GM12891 (cell line): ENCODE measurements at regions not wholly inside any gene's neighbourhood (a gene's known extent, or its start where the extent isn't known, plus 50 kb on each side); places are given as distances from the start of the nearest gene placed in this dataset.

Source experiments
- DNase-seq: peaks from one replicate; pipeline ENCODE4 v3.0.0; 2011; ENCODE audit warnings: low spot score; ENCODE audit not compliant: insufficient read length
- FAIRE-seq: peaks from 2 replicates; lab custom pipeline; 2011; peaks lifted over from hg19 to GRCh38; lab: Jason Lieb, UNC
- PAX5 ChIP-seq: IDR thresholded peaks from 2 replicates; pipeline ENCODE4 v1.6.1; 2011; ENCODE audit warnings: low read length, moderate library complexity, mild to moderate bottlenecking; ENCODE audit not compliant: insufficient read depth, severe bottlenecking
- POLR2A ChIP-seq: IDR thresholded peaks from 2 replicates; pipeline ENCODE4 v1.6.1; 2011; ENCODE audit warnings: low read depth, low read length, control low read depth
- POLR2AphosphoS5 ChIP-seq: IDR thresholded peaks from 2 replicates; pipeline ENCODE4 v1.6.1; 2011; ENCODE audit warnings: low read depth, low read length, control low read depth
- POU2F2 ChIP-seq: IDR thresholded peaks from 2 replicates; pipeline ENCODE4 v1.6.1; 2011; ENCODE audit warnings: low read depth, mild to moderate bottlenecking, control low read depth, low read length, moderate library complexity
- SPI1 ChIP-seq: IDR thresholded peaks from 2 replicates; pipeline ENCODE4 v1.6.1; 2011; ENCODE audit warnings: low read depth, low read length, control low read depth
- TAF1 ChIP-seq: IDR thresholded peaks from 2 replicates; pipeline ENCODE4 v1.6.1; 2011; ENCODE audit warnings: low read depth, low read length, control low read depth

DNA sequence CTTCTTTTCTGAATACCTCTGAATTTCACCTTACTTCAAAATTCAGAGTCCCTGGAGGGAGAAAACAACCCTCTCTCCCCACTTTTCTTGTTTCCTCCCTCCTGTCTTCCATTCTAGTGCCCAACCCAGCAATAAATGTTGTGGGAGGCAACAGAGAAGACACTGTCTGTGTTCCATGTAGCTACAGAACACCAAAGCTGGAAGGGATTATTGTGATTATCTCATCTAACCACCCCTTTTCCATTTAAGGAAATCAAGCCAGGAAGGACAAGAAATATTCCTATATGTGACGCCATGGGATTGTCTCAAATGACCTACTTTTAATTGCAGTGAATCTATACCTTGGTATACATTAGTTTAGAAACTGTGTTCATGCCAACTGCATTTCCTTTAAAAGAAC lies 476.6 kb upstream of the TNC start:
- no peak for DNase-seq
- FAIRE-seq: no peak

DNA sequence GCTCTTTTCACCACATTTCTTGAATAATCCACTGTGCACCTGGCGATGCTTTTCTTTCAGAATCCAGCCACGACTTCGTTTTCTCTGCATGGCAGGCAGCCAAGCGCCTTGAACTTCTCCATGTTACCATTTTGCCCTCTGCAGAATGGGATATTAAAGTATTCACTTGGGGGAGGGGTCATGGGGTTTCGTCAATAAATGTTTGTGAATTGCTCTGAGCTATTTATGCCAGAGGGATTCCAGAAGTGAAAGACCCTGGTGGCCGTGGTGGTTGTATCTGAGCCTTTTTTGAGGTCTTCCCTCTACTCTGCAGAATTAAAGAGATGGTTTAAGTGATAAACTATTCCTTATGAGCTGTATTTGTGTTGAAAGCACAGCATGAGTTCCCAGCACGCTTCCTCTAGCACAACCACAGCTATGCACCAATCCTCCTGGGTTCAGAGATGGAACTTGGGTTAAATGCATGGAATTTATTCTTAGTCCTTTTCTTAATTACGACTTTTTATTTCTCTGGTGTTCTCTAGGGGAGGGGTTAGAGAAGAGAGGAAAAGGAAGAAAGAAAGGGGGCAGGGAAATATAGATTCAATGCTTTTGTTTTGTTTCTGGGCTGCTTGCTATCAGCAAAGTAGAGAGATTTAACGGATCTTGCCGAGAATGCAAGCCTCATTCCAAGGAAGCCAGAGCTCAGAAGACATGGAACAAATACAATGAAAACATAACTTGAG lies 478.2 kb upstream of the TNC start:
- FAIRE-seq (no peak), DNase-seq (no peak)
- TF ChIP-seq POLR2AphosphoS5 (no peak), PAX5 (no peak), SPI1 (no peak), POLR2A (no peak), POU2F2 (no peak), TAF1 (no peak)

More for the DNA sequence above, 476.6 kb upstream of the TNC start:
- TF ChIP-seq TAF1: no peak
- no peak for TF ChIP-seq POU2F2
- TF ChIP-seq POLR2AphosphoS5: no peak

DNA sequence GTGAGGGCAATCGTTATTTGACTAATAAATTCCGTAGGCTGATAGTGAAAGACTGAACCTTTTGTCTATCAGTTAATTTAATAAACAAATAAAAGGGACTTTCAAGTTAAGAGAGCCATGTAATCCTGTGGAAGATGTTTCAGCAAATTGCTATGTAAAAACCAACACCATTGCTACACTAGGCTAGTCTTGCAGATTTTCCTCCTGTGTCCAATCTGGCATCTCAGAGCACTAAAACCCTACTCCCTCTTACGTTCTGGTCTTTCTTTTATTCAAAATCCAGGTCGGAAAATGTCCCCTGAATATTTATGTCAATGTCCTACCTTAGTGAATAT lies 478.8 kb upstream of the TNC start:
- no peak for TF ChIP-seq PAX5
- DNase-seq (no peak), FAIRE-seq (no peak)

DNA sequence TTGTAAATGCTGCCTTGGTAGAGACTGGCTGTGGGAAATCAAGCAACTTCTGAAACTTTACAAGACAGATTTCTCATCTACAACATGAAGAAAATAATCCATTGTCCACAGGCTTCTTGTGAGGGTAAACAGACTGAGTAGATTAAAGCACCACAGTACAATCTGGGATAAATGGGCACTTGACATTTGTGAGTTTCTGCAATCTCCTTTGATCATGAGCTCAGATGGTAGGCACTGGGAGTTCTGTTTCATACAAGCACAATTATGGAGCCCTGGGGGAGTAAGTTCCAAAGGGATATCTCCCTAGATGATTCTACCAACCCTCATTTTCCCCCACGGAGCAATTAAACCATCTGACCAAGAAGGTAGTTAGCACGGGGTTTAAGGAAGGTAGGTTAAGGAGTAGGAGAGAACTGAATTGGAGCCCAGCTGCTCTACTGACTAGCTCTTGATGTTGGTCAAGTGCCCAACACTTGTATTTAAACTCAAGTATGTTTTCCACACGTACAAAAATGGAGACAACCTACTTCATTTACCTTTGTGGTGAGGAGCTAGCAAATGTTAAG lies 479.5 kb upstream of the TNC start:
- FAIRE-seq: no peak

DNA sequence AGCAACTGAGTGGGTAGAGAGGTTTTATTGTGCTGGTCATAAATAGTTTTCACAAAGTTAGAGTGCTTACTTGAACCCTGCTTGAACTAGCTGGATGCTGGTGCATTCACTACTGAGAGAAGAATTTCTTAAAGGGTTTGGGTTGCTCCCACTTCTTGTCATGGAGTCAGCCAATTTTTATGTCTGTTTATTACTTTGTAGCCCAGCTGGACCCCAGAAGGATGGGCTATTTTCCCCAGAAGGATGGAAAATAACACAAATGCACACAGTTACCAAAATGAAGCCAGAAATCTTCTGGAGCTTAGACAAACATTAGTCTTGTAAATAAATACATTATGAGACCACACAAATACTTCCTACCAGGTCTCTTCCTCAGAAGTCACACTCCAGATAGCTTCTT lies 480.8 kb upstream of the TNC start:
- DNase-seq: no peak
- TF ChIP-seq PAX5: no peak
- TF ChIP-seq POLR2A: no peak
- TF ChIP-seq POU2F2: no peak
- no peak for TF ChIP-seq POLR2AphosphoS5
- no peak for TF ChIP-seq SPI1
- no peak for TF ChIP-seq TAF1
- FAIRE-seq: no peak

More for the DNA sequence above, 479.5 kb upstream of the TNC start:
- TF ChIP-seq POU2F2 (no peak), POLR2A (no peak), PAX5 (no peak), SPI1 (no peak), TAF1 (no peak)
- no peak for DNase-seq

DNA sequence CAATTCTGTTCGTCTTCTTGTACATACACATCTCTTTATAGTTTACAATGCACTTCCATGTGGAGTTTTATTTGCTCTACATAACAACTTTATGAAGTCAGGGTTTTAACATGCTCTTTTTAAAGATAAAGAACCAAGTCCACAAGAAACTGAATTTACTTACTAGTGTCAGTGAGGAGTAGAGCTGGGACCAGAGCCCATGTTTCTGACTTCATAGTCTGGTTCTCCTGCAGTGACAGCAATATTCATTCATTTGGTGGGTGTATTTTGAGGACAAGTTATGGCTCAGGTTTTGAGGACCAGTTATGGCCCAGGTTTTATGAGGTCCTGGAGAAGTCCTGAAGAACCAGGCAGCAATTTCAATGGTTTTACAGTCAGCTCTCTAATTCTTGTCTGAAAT lies 481.9 kb upstream of the TNC start:
- no peak for TF ChIP-seq POU2F2
- no peak for TF ChIP-seq TAF1
- TF ChIP-seq PAX5: no peak
- TF ChIP-seq POLR2A: no peak
- no peak for TF ChIP-seq SPI1
- no peak for TF ChIP-seq POLR2AphosphoS5
- DNase-seq: no peak
- no peak for FAIRE-seq

DNA sequence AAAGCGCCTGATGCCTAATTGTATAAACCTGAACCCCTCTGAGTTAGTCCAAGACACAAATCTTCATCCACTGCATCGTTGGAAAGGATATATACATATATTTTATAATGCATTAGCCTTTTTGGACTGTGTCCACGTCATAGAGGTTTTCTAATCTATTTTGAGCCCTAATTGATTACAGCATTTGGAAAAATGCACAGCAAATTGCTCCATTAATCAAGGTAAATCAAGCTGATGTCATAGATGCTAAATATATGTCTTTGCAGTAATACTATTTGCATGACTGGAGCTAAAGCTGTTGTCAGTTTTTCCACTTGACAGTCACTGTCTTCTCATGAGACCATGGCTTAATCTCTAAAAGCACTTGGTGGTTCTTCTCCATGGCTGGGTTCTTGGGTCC lies 483.5 kb upstream of the TNC start:
- DNase-seq (no peak), FAIRE-seq (no peak)
- no peak for TF ChIP-seq PAX5
- TF ChIP-seq POLR2A: no peak
- no peak for TF ChIP-seq POLR2AphosphoS5
- no peak for TF ChIP-seq SPI1
- no peak for TF ChIP-seq POU2F2
- TF ChIP-seq TAF1: no peak

DNA sequence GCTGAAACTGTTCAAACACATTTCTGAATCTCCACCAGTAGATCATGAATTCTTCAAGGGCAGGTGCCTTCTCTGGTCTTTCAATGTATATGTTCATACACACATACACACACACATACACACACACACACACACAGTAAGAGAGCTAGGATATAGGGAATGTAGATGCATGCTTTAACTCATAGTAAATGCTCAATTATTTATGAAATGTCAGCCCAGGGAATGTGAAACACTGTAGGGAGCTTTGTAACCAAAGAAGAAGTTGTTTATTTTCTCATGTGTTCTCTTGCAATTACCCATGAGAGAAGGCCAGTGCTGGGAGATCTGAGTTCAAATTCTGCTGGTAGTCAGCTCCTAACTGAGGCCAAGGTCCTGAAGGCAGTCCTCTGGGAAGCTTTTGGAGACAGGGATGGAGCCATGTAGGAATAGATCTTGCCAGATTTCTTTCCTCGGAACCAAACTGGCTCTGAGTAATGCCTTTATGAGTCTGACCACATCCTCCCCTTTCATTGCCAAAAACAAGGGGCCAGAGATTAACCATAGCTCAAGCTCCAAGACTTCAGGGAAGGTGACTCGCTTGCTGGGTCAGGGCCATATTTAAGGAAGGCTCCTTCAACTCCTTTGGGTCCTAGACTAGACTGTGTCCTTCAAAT lies 487.0 kb upstream of the TNC start:
- FAIRE-seq (no peak), DNase-seq (no peak)
- TF ChIP-seq POU2F2 (no peak), POLR2AphosphoS5 (no peak), POLR2A (no peak), TAF1 (no peak), SPI1 (no peak), PAX5 (no peak)

DNA sequence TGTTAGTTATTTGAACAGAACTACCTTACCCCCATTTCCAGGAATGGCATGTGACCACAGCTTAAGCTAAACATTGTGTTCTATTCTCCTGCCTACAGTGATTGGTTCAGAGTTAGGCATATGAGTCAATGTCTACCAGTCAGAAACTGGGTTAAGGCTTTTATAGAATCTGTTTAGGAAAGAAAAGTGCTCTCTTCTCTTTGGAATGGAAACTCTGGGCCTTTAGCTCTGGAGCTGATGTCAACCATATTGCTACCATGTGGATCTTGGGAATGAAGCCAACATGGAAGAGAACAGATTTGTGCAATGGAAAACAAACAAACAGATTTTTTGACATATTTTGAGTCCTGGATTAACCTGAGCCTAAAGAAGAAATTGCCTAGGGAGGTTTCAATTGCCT lies 488.9 kb upstream of the TNC start:
- no peak for TF ChIP-seq PAX5
- TF ChIP-seq POLR2AphosphoS5: no peak
- TF ChIP-seq SPI1: no peak
- TF ChIP-seq POU2F2: no peak
- TF ChIP-seq POLR2A: no peak
- no peak for TF ChIP-seq TAF1
- no peak for DNase-seq
- FAIRE-seq: no peak
